Ovary (tissue), 3 donors: ENCODE measurements at regions not wholly inside any gene's neighbourhood (a gene's known extent, or its start where the extent isn't known, plus 50 kb on each side); places are given as distances from the start of the nearest gene placed in this dataset.
"Not testable (repeated sequence)": the region's sequence is repeated elsewhere in the genome, so short reads cannot be mapped to it uniquely, and the experiment has no call there.

Experiments used
- EP300 ChIP-seq: sonication (generic); formaldehyde crosslinking; IDR thresholded peaks from one replicate; pipeline ENCODE4 v1.6.1; 2017; ENCODE audit warnings: antibody characterized with exemption
- POLR2A ChIP-seq: fragments of 450-650 bp; IDR thresholded peaks from one replicate; pipeline ENCODE4 v1.6.1; 2017; ENCODE audit warnings: antibody characterized with exemption, mild to moderate bottlenecking, moderate library complexity
- TF ChIP-seq, protein P1 (sequence below), 3 donors: fragments of 450-650 bp in 2 of 3; fragments of 200-600 bp in 1 of 3; IDR thresholded peaks; one replicate each; pipeline versions ENCODE4 v1.5.1 to v1.8.0; 2016 to 2022; ENCODE audit warnings: antibody characterized with exemption in 3 of 3, mild to moderate bottlenecking in 1 of 3
- donor health status: DM: no; HTN: no; CAD: no.

DNA sequence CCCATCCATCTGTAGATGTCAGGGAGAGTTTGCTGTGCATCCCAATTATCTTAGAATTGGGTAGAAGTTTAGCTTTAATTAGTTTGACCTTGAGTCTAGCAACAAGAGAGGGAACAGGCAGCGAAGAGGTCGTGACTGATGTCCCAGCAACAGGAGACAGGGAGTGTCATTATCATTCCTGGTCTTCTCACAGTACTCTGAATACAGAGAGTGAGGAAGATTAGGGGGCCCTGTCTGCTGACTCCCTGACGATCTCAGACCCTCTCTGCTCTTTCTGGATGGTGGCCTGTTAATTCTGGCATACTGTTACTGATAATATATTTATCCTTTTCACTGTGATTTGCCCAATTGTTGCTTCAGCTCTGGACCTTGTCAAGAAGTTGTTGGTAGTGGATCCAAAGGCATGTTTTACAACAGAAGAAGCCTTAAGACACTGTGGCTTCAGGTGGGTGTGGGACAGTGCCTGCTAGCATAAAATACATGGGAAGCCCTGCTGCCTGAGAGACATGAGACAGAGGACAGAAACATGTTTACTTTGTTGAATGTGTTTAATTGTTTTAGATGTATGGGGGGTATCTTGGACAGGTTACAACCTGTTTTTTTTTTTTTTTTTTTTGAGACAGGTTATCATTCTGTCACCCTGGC lies 256.6 kb downstream of the GOLGA6L6 start:
- TF ChIP-seq, protein P1, sequence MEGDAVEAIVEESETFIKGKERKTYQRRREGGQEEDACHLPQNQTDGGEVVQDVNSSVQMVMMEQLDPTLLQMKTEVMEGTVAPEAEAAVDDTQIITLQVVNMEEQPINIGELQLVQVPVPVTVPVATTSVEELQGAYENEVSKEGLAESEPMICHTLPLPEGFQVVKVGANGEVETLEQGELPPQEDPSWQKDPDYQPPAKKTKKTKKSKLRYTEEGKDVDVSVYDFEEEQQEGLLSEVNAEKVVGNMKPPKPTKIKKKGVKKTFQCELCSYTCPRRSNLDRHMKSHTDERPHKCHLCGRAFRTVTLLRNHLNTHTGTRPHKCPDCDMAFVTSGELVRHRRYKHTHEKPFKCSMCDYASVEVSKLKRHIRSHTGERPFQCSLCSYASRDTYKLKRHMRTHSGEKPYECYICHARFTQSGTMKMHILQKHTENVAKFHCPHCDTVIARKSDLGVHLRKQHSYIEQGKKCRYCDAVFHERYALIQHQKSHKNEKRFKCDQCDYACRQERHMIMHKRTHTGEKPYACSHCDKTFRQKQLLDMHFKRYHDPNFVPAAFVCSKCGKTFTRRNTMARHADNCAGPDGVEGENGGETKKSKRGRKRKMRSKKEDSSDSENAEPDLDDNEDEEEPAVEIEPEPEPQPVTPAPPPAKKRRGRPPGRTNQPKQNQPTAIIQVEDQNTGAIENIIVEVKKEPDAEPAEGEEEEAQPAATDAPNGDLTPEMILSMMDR (IDR thresholded peaks at IDR 0.05), result not testable (repeated sequence)
- not testable (repeated sequence) for TF ChIP-seq EP300, POLR2A
